K562 (cell line): ENCODE measurements at regions not wholly inside any gene's neighbourhood (a gene's known extent, or its start where the extent isn't known, plus 50 kb on each side); places are given as distances from the start of the nearest gene placed in this dataset.

ENCODE experiments used
- ATAC-seq: fragments of 200-7000 bp; cut with Tn5 transposase; 3 replicates; pipeline ENCODE4 v1.9.1; 2020; ENCODE audit warnings: moderate library complexity
- BruUV-seq: library from RNA; stranded (reverse); fragments of 400-500 nt; replicated peaks from 2 replicates; lab custom pipeline; 2021; lab: Mats Ljungman, UMichigan
- CTCF ChIA-PET: fragments of 300-600 bp; formaldehyde crosslinking; extraction: SDS; loops from one replicate; lab custom pipeline; 2021; ENCODE audit warnings: low intra/inter-chr PET ratio; lab: Yijun Ruan, JAX
- POLR2A ChIA-PET: fragments of 300-600, 350-650 bp; sonication (Branson Sonifier 250); formaldehyde crosslinking; extraction: SDS; loops from one replicate; lab custom pipeline; 2021; ENCODE audit warnings: antibody characterized with exemption, inconsistent platforms; lab: Yijun Ruan, JAX
- DNase-seq, 4 experiments: peaks; one replicate each; pipeline versions ENCODE4 v3.0.0 to v3.0.0-alpha.2; 2011 to 2018; ENCODE audit warnings: low spot score in 3 of 4, mixed read lengths in 3 of 4; ENCODE audit errors: extremely low read depth in 1 of 4
- FAIRE-seq: peaks from 2 replicates; lab custom pipeline; 2011; peaks lifted over from hg19 to GRCh38; lab: Jason Lieb, UNC
- H2AFZ ChIP-seq: 2 replicates; pipeline ENCODE4 v1.6.0; 2011; ENCODE audit warnings: low read depth, low read length, control low read depth, inconsistent platforms
- H3K27ac ChIP-seq: fragments of 200-600 bp; 3 replicates; pipeline ENCODE4 v1.8.0; 2011; ENCODE audit warnings: low read depth, mild to moderate bottlenecking, control low read depth, inconsistent platforms, low read length, moderate library complexity, mixed read lengths; ENCODE audit errors: extremely low read depth
- H3K27me3 ChIP-seq, 2 experiments: fragments of 300-600 bp in 1 of 2; 2 replicates in 1 of 2; 3 replicates in 1 of 2; pipeline versions ENCODE4 v1.6.0 to v1.8.0; 2011; ENCODE audit warnings: inconsistent platforms in 2 of 2, low read length in 2 of 2, mild to moderate bottlenecking in 1 of 2, mixed read lengths in 1 of 2, moderate library complexity in 1 of 2; ENCODE audit not compliant: control insufficient read depth in 2 of 2, insufficient read depth in 2 of 2
- H3K36me3 ChIP-seq: fragments of 300-600 bp; 3 replicates; pipeline ENCODE4 v1.8.0; 2011; ENCODE audit warnings: mild to moderate bottlenecking, low read length, inconsistent platforms; ENCODE audit not compliant: control insufficient read depth, insufficient read depth
- H3K4me1 ChIP-seq, 2 experiments: fragments of 200-600 bp in 1 of 2; replicated peaks in 1 of 2; 2 replicates in 1 of 2; 3 replicates in 1 of 2; pipeline versions ENCODE4 v1.5.1 to v1.8.0; 2011; ENCODE audit warnings: inconsistent platforms in 2 of 2, low read length in 2 of 2, mild to moderate bottlenecking in 1 of 2, mixed read lengths in 1 of 2, moderate library complexity in 1 of 2; ENCODE audit not compliant: control insufficient read depth in 2 of 2, insufficient read depth in 2 of 2
- H3K4me2 ChIP-seq: 2 replicates; pipeline ENCODE4 v1.6.1; 2011; ENCODE audit warnings: low read length, control low read depth, inconsistent platforms, mixed read lengths; ENCODE audit not compliant: insufficient read depth
- H3K4me3 ChIP-seq: fragments of 200-600 bp; sonication (generic), shearing (Covaris generic); 2 replicates; pipeline ENCODE4 v1.5.1; 2016; ENCODE audit warnings: control low read depth, inconsistent platforms
- H3K79me2 ChIP-seq: fragments of 200-600 bp; 3 replicates; pipeline ENCODE4 v1.8.0; 2011; ENCODE audit warnings: low read length, inconsistent platforms; ENCODE audit not compliant: control insufficient read depth, insufficient read depth
- H3K9ac ChIP-seq, 2 experiments: 2 replicates each; pipeline versions ENCODE4 v1.6.0 to v1.6.1; 2011; ENCODE audit warnings: low read depth in 2 of 2, low read length in 2 of 2, control low read depth in 1 of 2, inconsistent platforms in 1 of 2, mild to moderate bottlenecking in 1 of 2, mixed read lengths in 1 of 2; ENCODE audit not compliant: insufficient read depth in 1 of 2
- H3K9me1 ChIP-seq: one replicate; pipeline ENCODE4 v1.6.0; 2011; ENCODE audit warnings: inconsistent platforms, mild to moderate bottlenecking, low read length, moderate library complexity; ENCODE audit not compliant: control insufficient read depth, insufficient read depth
- H3K9me3 ChIP-seq: replicated peaks from 2 replicates; pipeline ENCODE4 v1.5.1; 2011; ENCODE audit warnings: low read depth, low read length, inconsistent platforms; ENCODE audit not compliant: control insufficient read depth, insufficient read depth
- H4K20me1 ChIP-seq: replicated peaks from 2 replicates; pipeline ENCODE4 v1.6.1; 2011; ENCODE audit warnings: low read length, inconsistent platforms, mixed read lengths; ENCODE audit not compliant: control insufficient read depth, insufficient read depth
- CBX1 ChIP-seq: sonication (generic); IDR thresholded peaks from 2 replicates; pipeline ENCODE4 v1.6.1; 2016; ENCODE audit warnings: antibody characterized with exemption, low read depth, mild to moderate bottlenecking
- CXXC5 ChIP-seq: fragments of 250-450 bp; sonication (Bioruptor Pico); IDR thresholded peaks from 2 replicates; pipeline ENCODE4 v1.8.0; 2022; ENCODE audit warnings: inconsistent platforms, mild to moderate bottlenecking, moderate library complexity
- ERF ChIP-seq: fragments of 450-650 bp; formaldehyde crosslinking; IDR thresholded peaks from 2 replicates; pipeline ENCODE4 v1.4.0; 2020; ENCODE audit warnings: mild to moderate bottlenecking, mixed read lengths
- HCFC1 ChIP-seq: IDR thresholded peaks from 2 replicates; pipeline ENCODE4 v1.6.1; 2012; ENCODE audit warnings: low read depth, low read length, improper control_type of control experiment
- MAFF ChIP-seq: IDR thresholded peaks from 2 replicates; pipeline ENCODE4 v1.6.1; 2012; ENCODE audit warnings: low read length, improper control_type of control experiment
- NEUROD1 ChIP-seq: fragments of 150-350 bp; IDR thresholded peaks from 2 replicates; pipeline ENCODE4 v1.6.1; 2014; ENCODE audit warnings: borderline replicate concordance, low read length, low read depth; ENCODE audit not compliant: partially characterized antibody
- RBM17 ChIP-seq: fragments of 200-400 bp; formaldehyde crosslinking; IDR thresholded peaks from 2 replicates; pipeline ENCODE4 v1.6.1; 2017; ENCODE audit warnings: low read depth, mild to moderate bottlenecking, low read length, borderline replicate concordance
- SRF ChIP-seq, 2 experiments: fragments of 250-450, 450-650 bp in 1 of 2; sonication (Bioruptor Pico) in 1 of 2; sonication (generic) in 1 of 2; formaldehyde crosslinking; IDR thresholded peaks; 2 replicates each; pipeline versions ENCODE4 v1.5.0 to v1.5.1; 2020 to 2022; ENCODE audit warnings: mild to moderate bottlenecking in 1 of 2, missing genetic modification reagents in 1 of 2
- YBX1 ChIP-seq: fragments of 450-650 bp; IDR thresholded peaks from 2 replicates; pipeline ENCODE4 v1.7.1; 2016; ENCODE audit warnings: mild to moderate bottlenecking
- ZFX ChIP-seq: sonication (generic); formaldehyde crosslinking; IDR thresholded peaks from 2 replicates; pipeline ENCODE4 v1.8.0; 2022; ENCODE audit warnings: mild to moderate bottlenecking, missing genetic modification reagents, moderate library complexity
- ZKSCAN8 ChIP-seq: fragments of 200-800 bp; sonication (Bioruptor generic); IDR thresholded peaks from 2 replicates; pipeline ENCODE4 v1.6.1; 2016; ENCODE audit warnings: missing genetic modification characterization, missing compliant biosample characterization
- ZNF175 ChIP-seq: fragments of 200-800 bp; sonication (Bioruptor generic); IDR thresholded peaks from 2 replicates; pipeline ENCODE4 v1.6.1; 2016; ENCODE audit warnings: low read depth, mild to moderate bottlenecking, missing genetic modification characterization, missing compliant biosample characterization
- ZNF57 ChIP-seq: fragments of 450-650 bp; formaldehyde crosslinking; IDR thresholded peaks from 2 replicates; pipeline ENCODE4 v1.4.0; 2020; ENCODE audit warnings: mild to moderate bottlenecking, moderate library complexity
- WGBS: fragments of 100-300 bp; shearing (Covaris generic); methylation state at CpG from one replicate; pipeline ENCODE4 v1.1.6; 2016; ENCODE audit warnings: low coverage, mixed read lengths; ENCODE audit not compliant: insufficient coverage; ENCODE audit errors: missing lambda C conversion rate; 5-methylcytosine and 5-hydroxymethylcytosine counted together
- in situ Hi-C: fragments of 300-500 bp; cut with MboI; formaldehyde crosslinking; loops from 4 replicates; pipeline ENCODE4 v1.15.0; 2018; ENCODE audit warnings: inconsistent platforms, mixed read lengths
- intact Hi-C: fragments of 100-400 bp; cut with micrococcal nuclease; formaldehyde crosslinking; loops from 2 replicates; pipeline ENCODE4 v1.14.2; 2022
- TF ChIP-seq, protein P1 (sequence below): fragments of 450-650 bp; conservative IDR thresholded peaks from 2 replicates; pipeline ENCODE4 v1.6.1; 2016; ENCODE audit warnings: missing genetic modification characterization, low read depth, mild to moderate bottlenecking, control low read depth, missing compliant biosample characterization
- TF ChIP-seq, protein P2 (sequence below), 2 experiments: fragments of 250-450 bp in 1 of 2; fragments of 450-650 bp in 1 of 2; sonication (Bioruptor Pico) in 1 of 2; IDR thresholded peaks; 2 replicates each; pipeline versions ENCODE4 v1.6.1 to v1.8.0; 2016 to 2021; ENCODE audit warnings: mild to moderate bottlenecking in 2 of 2, moderate library complexity in 2 of 2, missing compliant biosample characterization in 1 of 2, missing genetic modification characterization in 1 of 2

DNA sequence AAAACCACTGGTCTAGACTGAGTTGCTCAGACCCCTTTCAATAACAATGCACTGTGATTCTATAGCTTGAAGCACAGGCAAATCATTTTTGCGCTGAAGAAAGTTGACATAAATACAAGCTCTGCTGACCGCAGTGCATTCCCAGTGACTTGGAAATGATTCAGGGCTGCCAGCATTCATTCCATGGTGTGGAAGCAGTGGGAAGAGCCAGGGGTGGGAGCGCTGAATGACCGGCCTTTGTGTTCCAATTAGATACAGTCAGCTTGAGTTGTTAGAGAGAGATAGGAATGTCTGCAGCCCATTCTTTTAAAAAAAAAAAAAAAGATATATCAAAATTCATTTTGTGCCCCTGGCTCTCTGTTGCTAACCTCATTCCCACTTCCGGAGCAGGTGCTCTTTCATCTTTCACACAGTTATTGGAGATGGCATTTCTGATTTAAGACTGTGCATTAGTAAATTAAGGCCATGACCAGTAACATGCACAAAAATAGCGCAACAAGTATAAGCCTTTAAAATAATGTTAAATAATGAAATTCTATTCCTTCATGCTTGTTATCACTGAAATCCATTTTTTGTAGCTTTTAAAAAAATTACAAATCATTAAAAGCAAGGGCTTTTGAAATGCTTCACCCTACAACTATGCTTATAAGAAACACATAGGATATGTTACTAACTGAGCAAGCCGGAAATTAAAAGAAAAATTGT, 59.4 kb upstream of the CTLA4 start (continued):
- TF ChIP-seq, protein P1, sequence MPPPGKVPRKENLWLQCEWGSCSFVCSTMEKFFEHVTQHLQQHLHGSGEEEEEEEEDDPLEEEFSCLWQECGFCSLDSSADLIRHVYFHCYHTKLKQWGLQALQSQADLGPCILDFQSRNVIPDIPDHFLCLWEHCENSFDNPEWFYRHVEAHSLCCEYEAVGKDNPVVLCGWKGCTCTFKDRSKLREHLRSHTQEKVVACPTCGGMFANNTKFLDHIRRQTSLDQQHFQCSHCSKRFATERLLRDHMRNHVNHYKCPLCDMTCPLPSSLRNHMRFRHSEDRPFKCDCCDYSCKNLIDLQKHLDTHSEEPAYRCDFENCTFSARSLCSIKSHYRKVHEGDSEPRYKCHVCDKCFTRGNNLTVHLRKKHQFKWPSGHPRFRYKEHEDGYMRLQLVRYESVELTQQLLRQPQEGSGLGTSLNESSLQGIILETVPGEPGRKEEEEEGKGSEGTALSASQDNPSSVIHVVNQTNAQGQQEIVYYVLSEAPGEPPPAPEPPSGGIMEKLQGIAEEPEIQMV, result no peak
- TF ChIP-seq MAFF, result no peak
- TF ChIP-seq HCFC1, result no peak
- TF ChIP-seq SRF (CRISPR knock-in tag; IDR thresholded peaks at IDR 0.05), result no peak

DNA sequence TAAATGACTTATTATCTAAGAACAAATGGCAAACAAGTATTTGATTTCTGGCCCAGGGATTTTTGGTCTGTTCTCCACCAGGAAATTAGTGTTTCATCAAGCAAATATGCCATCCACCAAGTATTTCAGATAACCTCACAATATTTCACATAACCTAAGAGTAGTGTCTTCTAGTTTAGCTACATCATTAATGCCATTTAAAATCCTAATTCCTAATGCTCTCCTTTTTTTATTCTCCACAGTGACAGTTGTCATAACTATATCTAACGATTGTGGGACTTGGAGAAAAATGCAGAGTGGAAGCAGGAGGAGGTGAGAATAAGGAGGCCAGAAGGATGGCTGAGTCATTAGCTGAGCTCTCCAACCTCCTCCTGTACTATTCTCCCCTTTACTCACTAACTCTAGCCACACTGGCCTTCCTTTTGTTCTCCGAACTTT, 58.5 kb upstream of the CTLA4 start:
- in situ Hi-C loops (no loop called here), intact Hi-C loops (no loop called here)
- Histone ChIP-seq H3K27me3 (no peaks in the 10 kb centered on the region; a peak in 1 of 5 replicates), H3K4me3 (no peak overlapping the region), H2AFZ (no peak overlapping the region), H4K20me1 (no peaks in the 10 kb centered on the region), H3K79me2 (no peaks in the 10 kb centered on the region), H3K36me3 (no peaks in the 10 kb centered on the region), H3K9me1 (no peaks in the 10 kb centered on the region), H3K9me3 (no peaks in the 10 kb centered on the region), H3K9ac (no peak overlapping the region), H3K4me2 (no peak overlapping the region), H3K4me1 (no peaks in the 10 kb centered on the region)
- no peak for DNase-seq
- BruUV-seq, result no TSS peak
- ChIA-PET POLR2A (interaction anchor here (1.0 kb wide), 1 partner anchor 27 kb away, joined by 3 read pairs; no protein-coding TSS in a partner anchor), CTCF (no interaction called here)
- FAIRE-seq, result no peak
- no peak for ATAC-seq
- TF ChIP-seq ZKSCAN8 (CRISPR knock-in tag) (no peak), CXXC5 (no peak), RBM17 (no peak), ZNF175 (CRISPR knock-in tag) (no peak), ERF (no peak), ZFX (CRISPR knock-in tag) (no peak), CBX1 (no peak), YBX1 (no peak), NEUROD1 (no peak), ZNF57 (CRISPR knock-in tag) (no peak)
- TF ChIP-seq, protein P2, sequence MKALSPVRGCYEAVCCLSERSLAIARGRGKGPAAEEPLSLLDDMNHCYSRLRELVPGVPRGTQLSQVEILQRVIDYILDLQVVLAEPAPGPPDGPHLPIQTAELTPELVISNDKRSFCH (CRISPR knock-in tag; IDR thresholded peaks at IDR 0.05), result no peak
- TF ChIP-seq, protein P2 (tag; IDR thresholded peaks at IDR 0.05), result no peak
- TF ChIP-seq, all 486 proteins: peak for 0
- H3K27ac ChIP-seq, result no peak overlapping the region
- WGBS, result 9% methylated on average over 2 of the region's 2 CpGs
